Thoracic aorta (tissue), 2 donors: ENCODE measurements at regions not wholly inside any gene's neighbourhood (a gene's known extent, or its start where the extent isn't known, plus 50 kb on each side); places are given as distances from the start of the nearest gene placed in this dataset.

Source experiments
- ATAC-seq: fragments of 150-250 bp; one replicate; pipeline ENCODE4 v1.8.0; 2017; ENCODE audit warnings: low read depth; ENCODE audit not compliant: insufficient number of reproducible peaks, low FRiP score
- DNase-seq: peaks from one replicate; pipeline ENCODE4 v3.0.0-alpha.2; 2020; ENCODE audit warnings: low spot score
- H3K27ac ChIP-seq, 2 donors: fragments of 200-600 bp; sonication (generic); 1 replicate in 1 of 2; 2 replicates in 1 of 2; pipeline ENCODE4 v1.5.1; 2016; ENCODE audit warnings: mild to moderate bottlenecking in 2 of 2, moderate library complexity in 2 of 2
- H3K27me3 ChIP-seq: fragments of 200-600 bp; sonication (generic); replicated peaks from 2 replicates; pipeline ENCODE4 v1.6.0; 2016; ENCODE audit warnings: mild to moderate bottlenecking; ENCODE audit not compliant: insufficient read depth
- H3K36me3 ChIP-seq: fragments of 200-600 bp; sonication (generic); one replicate; pipeline ENCODE4 v1.5.1; 2016
- H3K4me1 ChIP-seq, 2 donors: fragments of 200-600 bp; sonication (generic); 1 replicate in 1 of 2; 2 replicates in 1 of 2; pipeline versions ENCODE4 v1.5.1 to v1.6.0; 2016; ENCODE audit warnings: low read depth in 2 of 2, mild to moderate bottlenecking in 1 of 2; ENCODE audit not compliant: control insufficient read depth in 1 of 2
- H3K4me3 ChIP-seq: fragments of 200-600 bp; sonication (generic); 2 replicates; pipeline ENCODE4 v1.5.1; 2016; ENCODE audit warnings: mild to moderate bottlenecking
- H3K9me3 ChIP-seq: fragments of 200-600 bp; sonication (generic); 2 replicates; pipeline ENCODE4 v1.5.1; 2016
- CTCF ChIP-seq: fragments of 200-600 bp; sonication (generic); IDR thresholded peaks from one replicate; pipeline ENCODE4 v1.5.1; 2019; ENCODE audit warnings: antibody characterized with exemption

DNA sequence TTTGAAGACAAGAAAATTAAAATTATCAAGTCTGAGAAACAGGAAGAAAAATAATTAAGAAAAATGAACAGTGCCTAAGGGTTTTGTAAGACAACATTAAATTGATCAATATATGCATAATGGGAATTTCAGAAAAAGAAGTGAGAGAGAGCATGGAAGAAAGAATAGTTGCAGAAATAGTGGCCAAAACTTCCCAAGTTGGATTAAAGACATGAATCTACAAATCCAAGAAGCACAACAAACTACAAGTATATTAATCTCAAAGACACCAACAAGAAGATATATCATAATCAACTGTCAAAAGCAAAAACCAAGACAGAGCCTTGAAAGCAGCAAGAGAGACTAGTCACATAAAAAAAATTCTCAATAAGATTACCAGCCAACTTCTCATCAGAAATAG lies 488.0 kb downstream of the RASEF start:
- Histone ChIP-seq H3K27ac (no peak overlapping the region), H3K27me3 (no peaks in the 10 kb centered on the region), H3K4me3 (no peak overlapping the region), H3K36me3 (no peaks in the 10 kb centered on the region), H3K4me1 (no peaks in the 10 kb centered on the region), H3K9me3 (peaks cover 5% of the 10 kb centered on the region)
- ATAC-seq (no peak), DNase-seq (no peak)
- TF ChIP-seq CTCF, result no peak

DNA sequence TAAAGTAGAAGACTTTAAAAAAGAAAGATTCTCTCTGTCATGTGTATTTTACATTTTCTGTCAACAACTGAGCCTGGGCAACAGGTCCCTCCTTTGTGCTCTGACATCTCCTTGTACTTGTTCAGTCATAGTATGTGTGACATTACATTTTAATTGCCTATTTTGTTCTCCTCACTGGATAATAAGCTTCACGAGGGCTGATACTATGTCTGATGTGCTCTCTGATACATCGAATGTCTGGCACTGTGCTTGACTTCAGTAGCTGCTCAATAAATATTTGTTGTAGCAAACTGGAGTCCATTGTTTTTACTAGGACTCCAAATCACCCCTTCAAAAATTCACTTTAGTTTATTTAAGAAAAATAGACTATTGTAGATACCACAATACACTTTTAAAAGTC lies 482.0 kb downstream of the RASEF start:
- Histone ChIP-seq H3K9me3 (no peaks in the 10 kb centered on the region), H3K4me3 (no peak overlapping the region), H3K27ac (no peak overlapping the region), H3K4me1 (no peaks in the 10 kb centered on the region), H3K36me3 (no peaks in the 10 kb centered on the region), H3K27me3 (no peaks in the 10 kb centered on the region)
- DNase-seq (no peak), ATAC-seq (no peak)
- no peak for TF ChIP-seq CTCF

GRCh38 chr9:82581516-82581915 lies 481.4 kb downstream of the RASEF start:
- Histone ChIP-seq H3K27ac (no peak overlapping the region), H3K36me3 (no peaks in the 10 kb centered on the region), H3K27me3 (no peaks in the 10 kb centered on the region), H3K4me3 (no peak overlapping the region), H3K9me3 (no peaks in the 10 kb centered on the region), H3K4me1 (no peaks in the 10 kb centered on the region)
- ATAC-seq (no peak), DNase-seq (no peak)
- no peak for TF ChIP-seq CTCF

- H3K4me3 ChIP-seq, result no peak overlapping the region
- TF ChIP-seq CTCF, result no peak
- ATAC-seq, result no peak
- H3K9me3 ChIP-seq, result no peaks in the 10 kb centered on the region
- DNase-seq, result no peak
- H3K27ac ChIP-seq, result no peak overlapping the region
- no peaks in the 10 kb centered on the region for H3K27me3 ChIP-seq
- H3K36me3 ChIP-seq, result no peaks in the 10 kb centered on the region
- H3K4me1 ChIP-seq, result no peaks in the 10 kb centered on the region
Observed at GRCh38 chr9:82581935-82582334, 481.0 kb downstream of the RASEF start.

GRCh38 chr9:82582693-82583092 lies 480.2 kb downstream of the RASEF start:
- Histone ChIP-seq H3K9me3 (no peaks in the 10 kb centered on the region), H3K36me3 (no peaks in the 10 kb centered on the region), H3K4me3 (no peak overlapping the region), H3K4me1 (no peaks in the 10 kb centered on the region), H3K27ac (no peak overlapping the region), H3K27me3 (no peaks in the 10 kb centered on the region)
- no peak for ATAC-seq
- no peak for TF ChIP-seq CTCF
- no peak for DNase-seq
